COR-L47 (cell line): ENCODE measurements at regions not wholly inside any gene's neighbourhood (a gene's known extent, or its start where the extent isn't known, plus 50 kb on each side); places are given as distances from the start of the nearest gene placed in this dataset.

Source experiments
- DNase-seq: peaks from one replicate; lab custom pipeline; 2025; lab: John Stamatoyannopoulos, UW

GRCh38 chr1:116819081-116819480, 64.9 kb downstream of the CD2 start:
- DNase-seq = no peak

- DNase-seq = peak; percentile 62
Observed at GRCh38 chr1:116820369-116820768, 66.1 kb downstream of the CD2 start.

- DNase-seq = no peak
Observed at GRCh38 chr1:116821763-116822162, 67.5 kb downstream of the CD2 start.

DNA sequence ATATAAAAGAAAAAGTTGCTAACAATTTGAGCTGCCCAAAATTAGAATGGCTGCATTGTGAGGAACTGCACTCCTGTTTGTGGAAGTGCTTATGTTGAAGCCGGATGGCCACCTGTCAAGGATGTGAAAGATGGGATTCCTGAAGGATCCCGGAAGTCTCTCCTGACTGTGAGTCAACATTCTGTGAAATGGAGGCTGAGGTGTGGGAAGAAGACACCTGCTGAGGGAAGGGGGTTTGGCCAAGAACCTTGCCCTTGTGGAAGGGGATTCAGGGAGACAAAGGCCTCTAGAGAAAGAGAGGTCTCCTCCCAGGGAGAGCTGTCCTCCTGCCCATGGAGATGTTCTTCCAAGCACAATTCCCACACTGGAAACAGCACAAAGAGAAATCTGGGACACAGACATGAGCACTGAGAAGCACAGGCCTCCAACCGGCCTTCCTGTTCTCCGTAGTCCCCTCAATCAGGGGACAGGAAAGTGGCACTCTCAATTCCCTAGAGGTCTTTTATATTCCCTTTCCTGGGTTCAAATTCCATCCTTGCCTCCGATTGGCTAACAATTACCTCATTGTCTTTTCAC, 70.5 kb downstream of the CD2 start:
- no peak for DNase-seq

DNA sequence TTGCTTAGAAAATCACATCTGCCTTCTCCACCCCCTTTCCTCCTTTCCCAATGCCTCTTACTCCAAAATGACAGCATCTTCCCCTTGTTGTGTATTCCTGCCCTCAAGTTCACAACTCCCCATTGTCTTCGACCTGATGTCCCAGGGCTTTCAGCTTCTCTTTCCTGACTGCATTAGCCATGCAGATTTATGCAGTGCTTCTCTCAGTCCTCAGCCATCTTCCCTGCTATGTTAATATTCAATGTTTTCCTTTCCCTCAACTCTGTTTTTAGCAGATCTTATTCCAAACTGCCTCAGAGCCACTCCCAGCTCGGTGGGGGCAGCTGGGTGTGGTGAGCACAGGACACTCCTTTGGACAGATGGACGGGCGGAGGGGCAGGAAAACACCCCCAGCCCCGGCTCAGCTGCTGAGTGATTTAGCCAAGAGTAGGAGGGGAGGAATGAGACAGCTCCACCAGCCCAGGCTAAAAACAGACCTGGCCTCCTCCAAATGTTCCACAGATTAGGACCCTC, 71.0 kb downstream of the CD2 start:
- no peak for DNase-seq

- DNase-seq = no peak
Observed at GRCh38 chr1:116825720-116826438, 71.6 kb downstream of the CD2 start.

DNA sequence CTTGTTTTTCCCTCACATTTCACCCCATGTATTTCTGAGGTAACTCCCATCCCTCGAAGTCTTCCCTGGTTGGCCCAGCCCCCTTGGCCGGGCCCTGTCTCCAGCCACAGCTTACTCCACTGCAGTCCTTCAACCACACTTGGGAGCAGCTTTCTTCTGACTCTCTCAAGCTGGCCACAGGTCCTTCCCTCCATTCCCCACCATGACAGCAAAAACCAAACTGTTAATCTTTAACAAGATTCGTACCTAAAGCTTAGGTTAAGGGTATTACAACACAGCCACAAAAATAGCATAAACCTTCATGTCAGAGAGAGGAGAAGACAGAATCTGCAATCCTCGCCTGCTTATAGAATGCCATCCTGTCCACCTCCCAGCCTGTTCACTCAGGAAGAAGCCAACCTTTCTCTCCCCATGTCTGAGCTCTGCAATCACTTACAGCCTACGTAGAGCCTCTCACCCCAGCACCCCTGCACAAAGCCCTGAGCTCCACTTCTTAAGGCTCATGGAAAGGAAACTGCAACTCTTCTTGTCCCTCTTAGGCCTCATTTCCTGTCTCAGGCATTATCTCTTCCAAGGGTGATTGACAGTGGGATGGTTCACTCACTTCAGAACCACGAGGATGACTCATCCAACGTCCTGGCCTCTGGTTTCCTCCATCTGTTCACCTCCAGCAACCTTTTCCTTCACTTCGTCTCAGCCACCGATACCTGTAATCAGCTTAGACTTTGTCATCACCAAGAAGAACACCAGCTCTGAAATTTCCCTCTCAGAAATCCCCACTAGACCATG, 72.8 kb downstream of the CD2 start:
- DNase-seq = no peak

GRCh38 chr1:116827607-116828105, 73.4 kb downstream of the CD2 start:
- no peak for DNase-seq

GRCh38 chr1:116832308-116832931, 77.3 kb upstream of the PTGFRN start:
- no peak for DNase-seq

GRCh38 chr1:116832932-116833578, 76.7 kb upstream of the PTGFRN start:
- DNase-seq = no peak

- DNase-seq = no peak
Observed at GRCh38 chr1:116833718-116834117, 76.0 kb upstream of the PTGFRN start.

DNA sequence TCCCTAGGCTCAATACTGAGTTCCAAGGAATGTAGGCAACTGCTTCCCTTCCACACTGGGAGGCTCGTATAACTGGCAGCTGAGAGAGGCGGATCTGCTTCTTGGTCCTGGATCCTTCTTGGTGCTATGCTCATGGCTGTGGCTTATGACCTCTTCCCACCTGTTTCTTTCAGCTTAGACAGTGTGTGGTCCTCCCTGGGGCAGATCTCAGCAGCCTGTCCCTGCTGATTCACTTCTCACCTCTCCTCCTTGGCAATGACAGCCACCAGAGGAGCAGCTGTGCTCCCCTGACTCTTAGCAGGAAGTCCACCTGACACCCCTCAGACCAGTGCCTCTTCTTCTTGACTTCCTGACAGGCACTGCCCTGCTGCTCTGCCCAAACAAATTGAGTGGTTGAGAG, 75.1 kb upstream of the PTGFRN start:
- DNase-seq = no peak

GRCh38 chr1:116835161-116835560, 74.6 kb upstream of the PTGFRN start:
- DNase-seq = no peak

DNA sequence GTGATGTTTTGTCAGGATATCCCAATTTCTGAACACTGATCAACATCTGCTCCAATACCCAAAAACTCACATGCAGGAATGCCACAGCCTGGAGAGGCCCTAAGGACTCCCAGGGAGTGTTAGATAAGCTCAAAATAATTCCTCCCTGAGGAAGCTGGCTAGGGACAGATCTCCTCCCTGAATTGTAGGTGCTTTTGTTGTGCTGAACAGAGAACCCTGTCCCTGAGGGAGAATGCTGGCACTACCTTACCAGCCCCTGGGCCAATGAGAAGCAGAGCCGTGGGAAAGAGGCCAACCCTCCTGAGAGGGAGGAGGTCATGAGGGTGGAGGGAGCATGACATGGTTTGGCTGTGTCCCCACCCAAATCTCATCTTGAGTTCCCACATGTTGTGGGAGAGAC, 73.6 kb upstream of the PTGFRN start:
- DNase-seq = no peak

- DNase-seq = no peak
Observed at GRCh38 chr1:116841569-116842344, 68.0 kb upstream of the PTGFRN start.

DNA sequence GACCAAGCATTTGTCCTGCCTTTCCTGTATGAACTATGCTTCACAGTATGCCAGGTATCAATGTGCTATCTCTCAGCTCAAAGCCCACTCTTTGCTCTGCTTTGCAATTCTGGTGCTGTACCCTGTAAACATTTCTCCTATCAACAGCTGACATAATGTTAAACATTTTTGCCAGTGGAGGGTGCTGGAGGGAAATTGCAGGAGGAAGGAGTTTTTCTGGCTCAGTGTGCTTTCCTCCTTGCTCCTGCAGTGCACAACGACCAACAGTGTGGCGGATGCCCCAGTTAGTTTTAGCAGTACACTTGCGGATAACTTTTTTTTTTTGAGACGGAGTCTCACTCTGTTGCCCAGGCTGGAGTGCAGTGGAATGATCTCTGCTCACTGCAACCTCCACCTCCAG, 67.1 kb upstream of the PTGFRN start:
- DNase-seq = peak; percentile 6

GRCh38 chr1:116844775-116845174, 64.9 kb upstream of the PTGFRN start:
- no peak for DNase-seq

DNA sequence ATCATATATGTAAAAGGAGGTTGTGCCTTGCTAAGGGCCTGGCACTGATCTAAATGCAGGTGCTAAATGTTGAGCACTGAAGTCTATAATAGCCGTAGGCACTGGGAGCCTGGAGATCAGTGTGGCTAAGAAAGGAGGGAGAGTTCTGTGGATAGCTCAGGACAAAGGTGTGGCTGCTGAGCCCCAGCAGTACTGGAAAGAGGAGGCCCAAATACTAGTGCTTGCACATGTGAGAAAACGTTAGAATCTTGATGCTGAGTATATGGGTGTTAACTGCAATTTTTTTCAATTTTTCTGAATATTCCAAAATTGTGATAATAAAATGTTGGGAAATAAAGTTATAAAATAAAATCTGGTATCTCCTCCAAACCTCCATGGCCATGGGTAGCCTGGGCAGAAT, 62.5 kb upstream of the PTGFRN start:
- DNase-seq = no peak

GRCh38 chr1:116847688-116848531, 61.8 kb upstream of the PTGFRN start:
- DNase-seq = no peak

DNA sequence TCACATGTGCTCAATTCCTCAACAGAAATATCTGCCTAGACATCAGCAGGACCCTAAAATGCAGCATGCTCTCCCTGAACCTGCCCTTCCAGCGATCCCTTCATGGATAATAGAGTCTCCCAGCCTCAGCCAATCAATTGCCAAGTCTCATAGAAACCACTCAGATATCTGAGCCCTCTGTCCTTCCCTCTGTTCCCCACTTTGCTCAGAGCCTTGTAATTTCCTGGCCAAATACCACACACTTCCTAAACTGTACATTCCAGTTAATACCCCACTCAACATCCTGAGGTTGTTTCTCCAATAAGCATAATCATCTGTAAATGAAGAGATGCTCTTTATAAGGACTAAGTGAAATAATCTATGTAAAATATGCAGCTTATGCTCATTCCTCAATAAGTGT, 59.3 kb upstream of the PTGFRN start:
- DNase-seq = no peak
